ENCODE measurements at regions not wholly inside any gene's neighbourhood (a gene's known extent, or its start where the extent isn't known, plus 50 kb on each side); places are given as distances from the start of the nearest gene placed in this dataset.

DNA sequence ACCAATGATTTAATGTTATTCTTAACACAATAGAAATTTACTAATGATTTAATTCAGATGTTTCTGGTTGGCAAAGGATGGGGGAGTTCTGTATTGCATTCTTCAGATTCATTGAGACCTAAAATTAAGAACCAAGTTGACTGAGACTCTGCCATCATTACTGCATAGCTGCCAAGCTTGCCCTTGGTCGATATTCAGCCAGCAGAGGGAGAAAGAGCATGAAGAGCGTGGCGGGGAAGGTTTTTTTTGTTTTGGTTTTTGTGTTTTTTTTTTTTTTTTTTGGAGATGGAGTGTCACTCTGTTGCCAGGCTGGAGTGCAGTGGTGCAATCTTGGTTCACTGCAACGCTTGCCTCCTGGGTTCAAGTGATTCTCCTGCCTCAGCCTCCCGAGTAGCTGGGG is 659.4 kb upstream of the EEF2KMT start:
- TF ChIP-seq, protein P1, sequence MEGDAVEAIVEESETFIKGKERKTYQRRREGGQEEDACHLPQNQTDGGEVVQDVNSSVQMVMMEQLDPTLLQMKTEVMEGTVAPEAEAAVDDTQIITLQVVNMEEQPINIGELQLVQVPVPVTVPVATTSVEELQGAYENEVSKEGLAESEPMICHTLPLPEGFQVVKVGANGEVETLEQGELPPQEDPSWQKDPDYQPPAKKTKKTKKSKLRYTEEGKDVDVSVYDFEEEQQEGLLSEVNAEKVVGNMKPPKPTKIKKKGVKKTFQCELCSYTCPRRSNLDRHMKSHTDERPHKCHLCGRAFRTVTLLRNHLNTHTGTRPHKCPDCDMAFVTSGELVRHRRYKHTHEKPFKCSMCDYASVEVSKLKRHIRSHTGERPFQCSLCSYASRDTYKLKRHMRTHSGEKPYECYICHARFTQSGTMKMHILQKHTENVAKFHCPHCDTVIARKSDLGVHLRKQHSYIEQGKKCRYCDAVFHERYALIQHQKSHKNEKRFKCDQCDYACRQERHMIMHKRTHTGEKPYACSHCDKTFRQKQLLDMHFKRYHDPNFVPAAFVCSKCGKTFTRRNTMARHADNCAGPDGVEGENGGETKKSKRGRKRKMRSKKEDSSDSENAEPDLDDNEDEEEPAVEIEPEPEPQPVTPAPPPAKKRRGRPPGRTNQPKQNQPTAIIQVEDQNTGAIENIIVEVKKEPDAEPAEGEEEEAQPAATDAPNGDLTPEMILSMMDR (IDR thresholded peaks at IDR 0.05) = no peak
- TF ChIP-seq POLR2A (IDR thresholded peaks at IDR 0.05) = no peak

Measured in heart left ventricle (tissue), 13 donors.